GM12892 (cell line): ENCODE measurements at regions not wholly inside any gene's neighbourhood (a gene's known extent, or its start where the extent isn't known, plus 50 kb on each side); places are given as distances from the start of the nearest gene placed in this dataset.

Experiments used
- POLR2AphosphoS5 ChIP-seq: IDR thresholded peaks from 2 replicates; pipeline ENCODE4 v1.6.1; 2011; ENCODE audit warnings: low read depth, low read length, control low read depth
- TAF1 ChIP-seq: IDR thresholded peaks from 2 replicates; pipeline ENCODE4 v1.6.1; 2011; ENCODE audit warnings: low read depth, mild to moderate bottlenecking, control low read depth, low read length, borderline replicate concordance

GRCh38 chr10:128520211-128520815 is 394.1 kb upstream of the MKI67 start:
- TF ChIP-seq POLR2AphosphoS5 (no peak), TAF1 (no peak)
